ENCODE measurements at regions not wholly inside any gene's neighbourhood (a gene's known extent, or its start where the extent isn't known, plus 50 kb on each side); places are given as distances from the start of the nearest gene placed in this dataset.

DNA sequence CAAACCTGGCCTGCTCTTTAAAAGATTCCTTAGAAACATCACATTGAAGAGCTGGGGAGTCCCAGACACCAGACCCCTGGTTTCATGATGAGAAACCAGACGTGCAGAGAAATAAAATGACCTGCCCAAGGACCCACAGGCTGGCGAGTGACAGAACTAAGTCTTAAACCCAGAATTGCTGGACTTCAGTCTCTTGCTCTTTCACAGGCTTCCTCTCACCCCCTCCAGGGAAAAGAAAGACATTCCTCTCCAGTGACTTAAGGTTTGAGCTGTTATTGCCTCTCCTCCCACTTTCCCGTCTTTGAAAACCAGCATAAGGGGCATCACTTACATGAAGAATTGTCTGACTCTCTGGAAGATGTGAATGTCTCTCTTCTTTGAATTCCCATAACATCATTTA, 535.2 kb downstream of the IRX1 start:
- no peak for TF ChIP-seq ZFX (IDR thresholded peaks at IDR 0.05; ENCODE audit: borderline replicate concordance)
- TF ChIP-seq, protein P1, sequence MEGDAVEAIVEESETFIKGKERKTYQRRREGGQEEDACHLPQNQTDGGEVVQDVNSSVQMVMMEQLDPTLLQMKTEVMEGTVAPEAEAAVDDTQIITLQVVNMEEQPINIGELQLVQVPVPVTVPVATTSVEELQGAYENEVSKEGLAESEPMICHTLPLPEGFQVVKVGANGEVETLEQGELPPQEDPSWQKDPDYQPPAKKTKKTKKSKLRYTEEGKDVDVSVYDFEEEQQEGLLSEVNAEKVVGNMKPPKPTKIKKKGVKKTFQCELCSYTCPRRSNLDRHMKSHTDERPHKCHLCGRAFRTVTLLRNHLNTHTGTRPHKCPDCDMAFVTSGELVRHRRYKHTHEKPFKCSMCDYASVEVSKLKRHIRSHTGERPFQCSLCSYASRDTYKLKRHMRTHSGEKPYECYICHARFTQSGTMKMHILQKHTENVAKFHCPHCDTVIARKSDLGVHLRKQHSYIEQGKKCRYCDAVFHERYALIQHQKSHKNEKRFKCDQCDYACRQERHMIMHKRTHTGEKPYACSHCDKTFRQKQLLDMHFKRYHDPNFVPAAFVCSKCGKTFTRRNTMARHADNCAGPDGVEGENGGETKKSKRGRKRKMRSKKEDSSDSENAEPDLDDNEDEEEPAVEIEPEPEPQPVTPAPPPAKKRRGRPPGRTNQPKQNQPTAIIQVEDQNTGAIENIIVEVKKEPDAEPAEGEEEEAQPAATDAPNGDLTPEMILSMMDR (IDR thresholded peaks at IDR 0.05): no peak
- no peak overlapping the region for H3K27ac ChIP-seq

DNA sequence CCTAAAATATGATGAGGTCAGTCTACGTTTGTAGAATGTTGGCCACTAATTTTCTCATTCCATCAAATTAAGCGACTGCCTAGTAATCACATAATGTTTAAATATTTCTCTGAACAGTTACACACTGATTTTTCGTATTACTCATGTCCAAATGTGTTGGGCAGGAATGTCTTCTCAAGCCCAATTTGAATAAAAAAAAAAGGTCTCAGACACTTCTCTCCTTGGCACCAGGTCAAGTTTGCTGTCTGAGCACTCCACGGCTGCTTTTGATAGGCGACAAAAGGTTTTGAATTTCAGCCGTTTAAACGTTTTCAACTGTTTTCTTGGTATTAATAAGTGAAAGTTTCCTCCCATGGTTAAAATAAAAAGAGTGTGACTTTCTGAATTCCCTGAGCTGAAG, 542.1 kb downstream of the IRX1 start:
- no peak overlapping the region for H3K27ac ChIP-seq

DNA sequence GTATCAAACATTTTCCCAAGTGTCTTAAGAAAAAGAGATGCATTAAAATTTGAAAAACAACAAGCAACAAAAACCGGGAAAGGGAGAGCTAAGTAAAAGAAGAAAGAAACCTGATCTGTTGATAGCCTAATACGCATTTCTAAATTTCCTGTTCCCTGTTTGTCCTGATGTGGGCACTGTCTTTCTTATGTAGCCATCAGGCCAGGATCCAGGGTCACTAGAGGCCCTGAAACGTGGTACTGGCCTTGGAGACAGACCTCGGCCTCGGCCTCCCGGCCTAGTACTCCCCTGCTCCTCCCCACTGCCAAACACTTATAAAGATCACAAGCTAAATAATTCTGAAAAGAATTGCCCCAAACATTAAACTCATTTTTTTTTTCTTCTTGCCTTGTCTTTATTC, 547.2 kb downstream of the IRX1 start:
- TF ChIP-seq, protein P1 (IDR thresholded peaks at IDR 0.05): no peak
- TF ChIP-seq ZFX (IDR thresholded peaks at IDR 0.05; ENCODE audit: borderline replicate concordance): no peak
- H3K27ac ChIP-seq: no peak overlapping the region

More for the DNA sequence above, 542.1 kb downstream of the IRX1 start:
- TF ChIP-seq, protein P1 (IDR thresholded peaks at IDR 0.05): no peak
- TF ChIP-seq ZFX (IDR thresholded peaks at IDR 0.05; ENCODE audit: borderline replicate concordance): no peak

DNA sequence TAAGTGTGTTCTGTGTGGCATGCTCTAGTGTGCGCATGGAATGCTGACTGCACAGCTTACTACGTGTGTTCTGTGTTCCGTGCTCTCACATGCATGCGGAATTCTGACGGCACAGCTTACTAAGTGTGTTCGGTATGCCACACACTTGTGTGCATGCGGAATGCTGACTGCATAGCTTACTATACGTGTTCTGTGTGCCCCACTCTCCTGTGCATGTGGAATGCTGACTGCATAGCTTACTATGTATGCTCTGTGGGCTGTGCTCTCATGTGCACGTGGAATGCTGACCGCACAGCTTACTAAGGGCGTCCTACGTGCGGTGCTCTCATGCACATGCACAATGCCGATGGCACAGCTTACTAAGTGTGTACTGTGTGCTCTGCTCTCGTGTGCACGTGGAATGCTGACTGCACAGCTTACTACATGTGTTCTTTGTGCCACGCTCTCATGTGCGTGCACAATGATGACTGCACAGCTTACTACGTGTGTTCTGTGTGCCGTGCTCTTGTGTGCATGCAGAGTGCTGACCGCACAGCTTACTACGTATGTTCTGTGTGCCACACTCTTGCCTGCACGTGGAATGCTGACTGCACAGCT, 548.9 kb downstream of the IRX1 start:
- H3K27ac ChIP-seq: no peak overlapping the region
- TF ChIP-seq, protein P1 (IDR thresholded peaks at IDR 0.05): no peak
- no peak for TF ChIP-seq ZFX (IDR thresholded peaks at IDR 0.05; ENCODE audit: borderline replicate concordance)

DNA sequence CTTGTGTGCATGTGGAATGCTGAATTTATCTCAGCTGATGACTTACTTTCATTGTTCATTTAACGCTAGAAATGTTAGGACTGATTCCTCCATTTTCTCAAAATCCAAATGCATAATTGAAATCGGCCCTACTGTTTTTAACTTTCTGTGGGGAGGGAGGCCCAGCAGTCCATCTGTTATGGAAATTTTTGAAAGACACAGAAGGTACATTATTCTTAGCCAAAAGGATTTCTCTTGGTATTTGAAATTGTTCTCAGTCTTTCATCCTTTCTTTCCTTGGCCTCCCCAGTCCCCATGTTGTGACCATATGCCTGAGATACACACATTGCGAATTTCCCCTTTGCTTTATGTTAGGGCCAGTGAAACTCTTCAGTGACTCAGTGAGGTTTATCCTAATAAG, 549.9 kb downstream of the IRX1 start:
- H3K27ac ChIP-seq: no peak overlapping the region
- TF ChIP-seq, protein P1 (IDR thresholded peaks at IDR 0.05): no peak
- TF ChIP-seq ZFX (IDR thresholded peaks at IDR 0.05; ENCODE audit: borderline replicate concordance): no peak

DNA sequence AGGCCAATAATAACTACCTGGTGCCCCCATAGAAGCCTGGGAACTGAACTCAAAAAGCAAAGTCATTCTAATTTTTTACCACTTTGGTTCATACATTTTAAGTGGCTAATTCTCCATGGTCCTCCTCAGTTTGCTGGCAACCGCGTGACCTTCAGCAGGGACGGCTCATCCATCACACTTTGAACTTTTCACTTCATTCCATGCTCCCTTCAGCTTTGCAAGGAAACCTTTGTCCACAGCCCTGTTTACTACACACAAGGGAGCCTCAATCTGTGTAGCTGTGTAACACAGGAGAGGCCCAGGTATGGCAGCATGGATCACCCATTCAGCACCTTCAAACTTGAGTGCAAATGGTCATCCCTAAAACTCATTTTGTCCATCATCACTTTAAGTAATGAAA, 552.4 kb downstream of the IRX1 start:
- no peak for TF ChIP-seq ZFX (IDR thresholded peaks at IDR 0.05; ENCODE audit: borderline replicate concordance)
- TF ChIP-seq, protein P1 (IDR thresholded peaks at IDR 0.05): no peak
- H3K27ac ChIP-seq: no peak overlapping the region

DNA sequence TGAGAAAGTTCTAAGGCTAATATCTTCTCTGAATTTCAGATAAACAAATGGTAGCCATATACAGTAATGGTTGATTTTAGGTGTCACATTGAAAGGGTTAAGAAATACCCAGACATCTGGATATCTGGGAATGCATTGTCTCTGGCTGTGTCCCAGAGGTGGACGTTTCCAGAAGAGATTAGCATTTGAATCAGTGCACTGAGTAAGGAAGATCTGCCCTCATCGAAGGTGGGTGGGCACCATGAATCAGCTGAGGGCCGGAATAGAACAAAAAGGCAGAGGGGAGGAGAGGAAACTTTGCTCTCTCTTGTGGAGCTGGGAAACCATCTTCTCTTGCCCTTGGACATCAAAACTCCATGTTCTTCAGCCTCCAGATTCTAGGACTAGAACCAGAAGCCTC, 554.4 kb downstream of the IRX1 start:
- no peak overlapping the region for H3K27ac ChIP-seq
- TF ChIP-seq ZFX (IDR thresholded peaks at IDR 0.05; ENCODE audit: borderline replicate concordance): no peak
- TF ChIP-seq, protein P1 (IDR thresholded peaks at IDR 0.05): no peak

Measured in 22Rv1 (cell line).